ENCODE measurements at regions not wholly inside any gene's neighbourhood (a gene's known extent, or its start where the extent isn't known, plus 50 kb on each side); places are given as distances from the start of the nearest gene placed in this dataset.

- no peaks in the 10 kb centered on the region for H3K27me3 ChIP-seq (ENCODE audit: low read depth)
- H3K36me3 ChIP-seq, result no peaks in the 10 kb centered on the region
- ATAC-seq, result no peak
- intact Hi-C loops (cut with DNase I), result no loop called here
- no peak overlapping the region for H3K4me3 ChIP-seq
- no peak for TF ChIP-seq CTCF (IDR thresholded peaks at IDR 0.05)
- DNase-seq, result no peak
- peaks cover 30% of the 10 kb centered on the region for H3K4me1 ChIP-seq
- H3K9me3 ChIP-seq, result peaks cover 13% of the 10 kb centered on the region
- H3K27ac ChIP-seq, result peak overlapping the region; percentile 24
These were observed 99.9 kb upstream of the TIAM1 start for GRCh38 chr21:31443736-31444521.

GRCh38 chr21:31442339-31442738, 98.3 kb upstream of the TIAM1 start:
- Histone ChIP-seq H3K9me3 (peaks cover 13% of the 10 kb centered on the region), H3K27ac (no peak overlapping the region), H3K36me3 (no peaks in the 10 kb centered on the region), H3K4me1 (peaks cover 24% of the 10 kb centered on the region), H3K4me3 (no peak overlapping the region), H3K27me3 (ENCODE audit: low read depth) (no peaks in the 10 kb centered on the region)
- no peak for ATAC-seq
- intact Hi-C loops (cut with DNase I), result no loop called here
- TF ChIP-seq CTCF (IDR thresholded peaks at IDR 0.05), result no peak
- DNase-seq, result no peak

DNA sequence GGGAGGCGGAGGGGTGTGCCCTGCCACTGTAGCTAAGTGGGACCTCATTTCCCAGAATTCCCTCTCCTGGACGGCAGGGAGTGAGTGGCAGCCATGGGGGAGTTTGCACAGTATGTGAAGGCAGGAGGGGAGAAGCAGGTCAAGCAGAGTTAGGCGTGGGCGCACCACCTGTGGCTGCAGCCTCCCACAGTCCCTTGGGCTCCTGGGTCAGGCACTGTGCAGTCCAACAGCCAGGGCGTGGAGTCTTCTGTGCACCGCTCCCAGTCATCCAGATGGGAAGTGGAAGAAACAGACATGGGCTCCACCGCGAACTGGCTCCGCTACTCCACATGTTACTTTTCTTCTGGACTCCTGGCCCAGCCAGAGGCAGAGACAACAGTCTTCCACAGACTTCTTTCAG, 85.4 kb upstream of the TIAM1 start:
- Histone ChIP-seq H3K27ac (no peak overlapping the region), H3K36me3 (no peaks in the 10 kb centered on the region), H3K4me3 (no peak overlapping the region), H3K4me1 (no peaks in the 10 kb centered on the region), H3K27me3 (ENCODE audit: low read depth) (no peaks in the 10 kb centered on the region), H3K9me3 (no peaks in the 10 kb centered on the region)
- peak in 1 of 2 donors; percentile 27 for ATAC-seq
- TF ChIP-seq CTCF (IDR thresholded peaks at IDR 0.05), result no peak
- no peak for DNase-seq
- intact Hi-C loops (cut with DNase I), result no loop called here

DNA sequence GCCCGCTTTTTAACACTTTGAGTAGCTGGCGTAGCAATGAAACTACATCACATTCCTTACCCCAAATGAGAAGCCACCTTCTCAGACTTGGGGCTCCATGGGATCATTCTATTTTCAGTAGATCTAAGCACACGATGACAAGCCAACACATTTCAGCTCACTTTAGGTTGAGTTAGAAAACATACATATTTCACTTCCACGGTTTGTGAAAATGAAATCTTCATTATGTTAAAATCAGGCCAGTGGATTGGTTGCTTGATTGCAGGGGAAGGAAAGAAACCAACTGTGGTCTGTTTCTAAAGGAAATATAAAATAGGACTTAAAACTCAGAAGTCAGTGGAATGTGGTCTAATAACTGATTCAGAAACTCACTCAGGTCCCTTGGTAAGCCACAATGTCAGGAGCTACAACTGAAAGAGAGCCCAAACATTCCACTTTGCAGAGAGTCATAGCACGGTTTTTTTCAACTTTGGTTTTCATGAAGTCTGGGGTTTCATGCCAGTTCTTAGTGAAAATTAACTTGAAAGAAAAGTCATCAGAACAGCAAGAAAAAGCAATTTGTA, 82.3 kb upstream of the TIAM1 start:
- Histone ChIP-seq H3K27me3 (ENCODE audit: low read depth) (no peaks in the 10 kb centered on the region), H3K27ac (no peak overlapping the region), H3K4me3 (no peak overlapping the region), H3K36me3 (no peaks in the 10 kb centered on the region), H3K4me1 (no peaks in the 10 kb centered on the region), H3K9me3 (no peaks in the 10 kb centered on the region)
- no peak for ATAC-seq
- no peak for TF ChIP-seq CTCF (IDR thresholded peaks at IDR 0.05)
- no peak for DNase-seq
- intact Hi-C loops (cut with DNase I), result no loop called here

GRCh38 chr21:31425138-31425537, 81.1 kb upstream of the TIAM1 start:
- ATAC-seq, result no peak
- intact Hi-C loops (cut with DNase I), result no loop called here

More at GRCh38 chr21:31425138-31425537, 81.1 kb upstream of the TIAM1 start:
- no peaks in the 10 kb centered on the region for H3K36me3 ChIP-seq
- TF ChIP-seq CTCF (IDR thresholded peaks at IDR 0.05), result no peak
- H3K4me1 ChIP-seq, result no peaks in the 10 kb centered on the region
- no peak overlapping the region for H3K4me3 ChIP-seq
- H3K9me3 ChIP-seq, result no peaks in the 10 kb centered on the region
- DNase-seq, result no peak
- no peaks in the 10 kb centered on the region for H3K27me3 ChIP-seq (ENCODE audit: low read depth)
- H3K27ac ChIP-seq, result no peak overlapping the region
